ENCODE measurements at regions not wholly inside any gene's neighbourhood (a gene's known extent, or its start where the extent isn't known, plus 50 kb on each side); places are given as distances from the start of the nearest gene placed in this dataset.

DNA sequence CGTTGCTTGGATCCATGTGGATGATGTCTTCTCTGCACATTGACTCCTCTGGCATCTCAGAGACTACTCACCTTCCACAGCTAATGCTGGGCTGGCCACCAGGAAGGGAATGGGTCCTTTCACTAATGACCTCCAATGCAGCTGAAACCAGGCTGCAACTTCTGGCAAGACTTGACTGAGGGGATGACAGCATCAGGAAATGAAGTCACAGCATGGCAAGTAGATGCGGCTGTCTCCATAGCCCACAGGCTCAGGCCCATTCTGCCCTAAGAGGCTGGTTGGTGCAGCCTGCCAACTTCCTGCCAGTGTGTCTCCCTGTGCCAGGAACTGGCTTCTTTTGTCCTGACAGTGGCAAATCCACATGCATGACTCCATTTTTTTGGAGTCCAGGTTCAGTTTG is 467.3 kb downstream of the TSHZ3 start:
- TF ChIP-seq, protein P1, sequence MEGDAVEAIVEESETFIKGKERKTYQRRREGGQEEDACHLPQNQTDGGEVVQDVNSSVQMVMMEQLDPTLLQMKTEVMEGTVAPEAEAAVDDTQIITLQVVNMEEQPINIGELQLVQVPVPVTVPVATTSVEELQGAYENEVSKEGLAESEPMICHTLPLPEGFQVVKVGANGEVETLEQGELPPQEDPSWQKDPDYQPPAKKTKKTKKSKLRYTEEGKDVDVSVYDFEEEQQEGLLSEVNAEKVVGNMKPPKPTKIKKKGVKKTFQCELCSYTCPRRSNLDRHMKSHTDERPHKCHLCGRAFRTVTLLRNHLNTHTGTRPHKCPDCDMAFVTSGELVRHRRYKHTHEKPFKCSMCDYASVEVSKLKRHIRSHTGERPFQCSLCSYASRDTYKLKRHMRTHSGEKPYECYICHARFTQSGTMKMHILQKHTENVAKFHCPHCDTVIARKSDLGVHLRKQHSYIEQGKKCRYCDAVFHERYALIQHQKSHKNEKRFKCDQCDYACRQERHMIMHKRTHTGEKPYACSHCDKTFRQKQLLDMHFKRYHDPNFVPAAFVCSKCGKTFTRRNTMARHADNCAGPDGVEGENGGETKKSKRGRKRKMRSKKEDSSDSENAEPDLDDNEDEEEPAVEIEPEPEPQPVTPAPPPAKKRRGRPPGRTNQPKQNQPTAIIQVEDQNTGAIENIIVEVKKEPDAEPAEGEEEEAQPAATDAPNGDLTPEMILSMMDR (IDR thresholded peaks at IDR 0.05), result no peak
- TF ChIP-seq POLR2A (IDR thresholded peaks at IDR 0.05), result no peak
